Smooth muscle cell (in vitro differentiated cells): ENCODE measurements at regions not wholly inside any gene's neighbourhood (a gene's known extent, or its start where the extent isn't known, plus 50 kb on each side); places are given as distances from the start of the nearest gene placed in this dataset.
A peak's percentile ranks its signal among the peaks of the same experiment; 100 is the strongest.

Source experiments
- DNase-seq: peaks from one replicate; lab custom pipeline; 2025; ENCODE audit not compliant: unreplicated experiment; lab: John Stamatoyannopoulos, UW
- H2AFZ ChIP-seq: fragments of 200-600 bp; sonication (generic); 2 replicates; pipeline ENCODE4 v1.6.0; 2016; ENCODE audit warnings: antibody characterized with exemption, low read depth, mild to moderate bottlenecking
- H3F3A ChIP-seq: fragments of 200-600 bp; sonication (generic); 2 replicates; pipeline ENCODE4 v1.6.0; 2017; ENCODE audit warnings: antibody characterized with exemption, low read depth
- H3K27ac ChIP-seq: fragments of 200-600 bp; sonication (generic); 2 replicates; pipeline ENCODE4 v1.5.1; 2016; ENCODE audit warnings: low read depth, mild to moderate bottlenecking
- H3K27me3 ChIP-seq: fragments of 200-600 bp; sonication (generic); 2 replicates; pipeline ENCODE4 v1.6.1; 2016; ENCODE audit warnings: low read depth, mild to moderate bottlenecking
- H3K36me3 ChIP-seq: fragments of 200-600 bp; sonication (generic); 2 replicates; pipeline ENCODE4 v1.5.1; 2016; ENCODE audit warnings: low read depth
- H3K4me1 ChIP-seq: fragments of 200-600 bp; sonication (generic); 2 replicates; pipeline ENCODE4 v1.5.1; 2016; ENCODE audit warnings: low read depth
- H3K4me2 ChIP-seq: fragments of 200-600 bp; sonication (generic); 2 replicates; pipeline ENCODE4 v1.6.0; 2016; ENCODE audit warnings: mild to moderate bottlenecking
- H3K4me3 ChIP-seq: fragments of 200-600 bp; sonication (generic); 2 replicates; pipeline ENCODE4 v1.5.1; 2016; ENCODE audit warnings: mild to moderate bottlenecking
- H3K79me2 ChIP-seq: fragments of 200-600 bp; sonication (generic); 2 replicates; pipeline ENCODE4 v1.6.0; 2016; ENCODE audit warnings: low read depth, mild to moderate bottlenecking
- H3K9ac ChIP-seq: fragments of 200-600 bp; sonication (generic); 2 replicates; pipeline ENCODE4 v1.6.0; 2016; ENCODE audit warnings: low read depth
- H3K9me3 ChIP-seq: fragments of 200-600 bp; sonication (generic); replicated peaks from 2 replicates; pipeline ENCODE4 v1.5.1; 2016; ENCODE audit warnings: low read depth
- H4K20me1 ChIP-seq: fragments of 200-600 bp; sonication (generic); 2 replicates; pipeline ENCODE4 v1.6.0; 2016; ENCODE audit warnings: low read depth
- CTCF ChIP-seq: fragments of 200-600 bp; sonication (generic); IDR thresholded peaks from 2 replicates; pipeline ENCODE4 v1.5.1; 2017; ENCODE audit warnings: borderline replicate concordance, mild to moderate bottlenecking, antibody characterized with exemption; ENCODE audit not compliant: insufficient read depth, poor library complexity, severe bottlenecking
- WGBS: methylation state at CpG from one replicate; pipeline ENCODE4 v1.1.7; 2016; ENCODE audit warnings: low lambda C conversion rate; 5-methylcytosine and 5-hydroxymethylcytosine counted together

DNA sequence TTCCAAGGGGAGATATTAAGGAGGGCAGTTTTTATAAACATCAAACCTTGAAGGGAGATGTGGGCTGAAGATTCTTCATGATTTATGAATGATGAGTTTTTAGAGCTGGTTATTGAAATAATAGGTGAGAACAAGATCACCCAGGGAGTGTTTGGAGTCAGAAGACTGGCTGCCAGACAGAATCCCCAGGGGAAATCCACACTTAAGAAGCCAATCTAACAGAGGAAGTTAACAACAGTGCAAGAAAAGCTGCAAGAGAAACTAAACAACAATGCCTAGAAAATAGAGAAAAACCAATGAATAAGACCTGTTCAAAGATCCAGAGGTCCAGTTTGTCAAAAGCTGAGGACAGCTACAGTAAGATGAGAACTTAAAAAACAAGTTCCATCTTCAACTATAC, 167.9 kb upstream of the MAN1A1 start:
- H4K20me1 ChIP-seq, result no peaks in the 10 kb centered on the region
- H3K4me3 ChIP-seq, result no peak overlapping the region
- H3K27ac ChIP-seq, result no peak overlapping the region
- H3K9me3 ChIP-seq, result no peaks in the 10 kb centered on the region
- no peak overlapping the region for H3K4me2 ChIP-seq
- H3K4me1 ChIP-seq, result no peaks in the 10 kb centered on the region
- no peak for TF ChIP-seq CTCF
- no peaks in the 10 kb centered on the region for H3K27me3 ChIP-seq
- no peaks in the 10 kb centered on the region for H3K79me2 ChIP-seq
- DNase-seq, result no peak
- H3F3A ChIP-seq, result no peaks in the 10 kb centered on the region
- peak overlapping the region; percentile 14 for H2AFZ ChIP-seq
- H3K9ac ChIP-seq, result no peak overlapping the region
- peaks cover 2% of the 10 kb centered on the region for H3K36me3 ChIP-seq

- no peaks in the 10 kb centered on the region for H3K4me1 ChIP-seq
- H3K27ac ChIP-seq, result no peak overlapping the region
- H3K9me3 ChIP-seq, result no peaks in the 10 kb centered on the region
- no peaks in the 10 kb centered on the region for H4K20me1 ChIP-seq
- no peak overlapping the region for H3K4me3 ChIP-seq
- no peaks in the 10 kb centered on the region for H3F3A ChIP-seq
- DNase-seq, result no peak
- peak overlapping the region; percentile 30 for H2AFZ ChIP-seq
- WGBS, result 80% methylated on average over 2 of the region's 2 CpGs
- peaks cover 2% of the 10 kb centered on the region for H3K36me3 ChIP-seq
- H3K4me2 ChIP-seq, result no peak overlapping the region
- H3K27me3 ChIP-seq, result no peaks in the 10 kb centered on the region
- no peaks in the 10 kb centered on the region for H3K79me2 ChIP-seq
- no peak for TF ChIP-seq CTCF
- no peak overlapping the region for H3K9ac ChIP-seq
These were observed 164.8 kb upstream of the MAN1A1 start for GRCh38 chr6:119514345-119514744.

DNA sequence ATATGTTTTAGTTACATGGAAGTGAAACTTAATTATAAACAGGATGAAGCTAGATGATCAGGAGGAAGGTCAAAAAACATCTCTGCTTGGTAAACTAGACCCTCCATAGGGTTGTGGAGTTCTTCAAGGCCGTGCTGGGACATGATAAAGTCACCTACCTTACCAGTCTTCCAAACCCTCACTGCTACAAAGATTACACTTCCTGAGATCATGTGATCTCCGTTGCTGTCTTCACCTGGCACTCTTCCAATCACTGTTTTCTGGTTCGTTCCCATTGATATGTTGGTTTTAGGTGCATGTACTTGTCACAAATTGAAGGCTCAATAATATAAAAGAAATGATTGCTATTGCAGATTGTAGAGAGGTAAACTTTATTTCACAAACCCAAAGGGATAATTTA, 161.5 kb upstream of the MAN1A1 start:
- H3K4me2 ChIP-seq, result no peak overlapping the region
- 95% methylated on average over 3 of the region's 3 CpGs for WGBS

More for the DNA sequence above, 161.5 kb upstream of the MAN1A1 start:
- no peak overlapping the region for H3K27ac ChIP-seq
- no peak overlapping the region for H2AFZ ChIP-seq
- H3K4me1 ChIP-seq, result no peaks in the 10 kb centered on the region
- H3K4me3 ChIP-seq, result no peak overlapping the region
- H3F3A ChIP-seq, result no peaks in the 10 kb centered on the region
- TF ChIP-seq CTCF, result no peak
- H3K27me3 ChIP-seq, result no peaks in the 10 kb centered on the region
- no peak overlapping the region for H3K9ac ChIP-seq
- H3K79me2 ChIP-seq, result no peaks in the 10 kb centered on the region
- H3K36me3 ChIP-seq, result peaks cover 2% of the 10 kb centered on the region
- no peak for DNase-seq
- no peaks in the 10 kb centered on the region for H3K9me3 ChIP-seq
- no peaks in the 10 kb centered on the region for H4K20me1 ChIP-seq
